GM03348 (cell line): ENCODE measurements at regions not wholly inside any gene's neighbourhood (a gene's known extent, or its start where the extent isn't known, plus 50 kb on each side); places are given as distances from the start of the nearest gene placed in this dataset.

Experiments
- DNase-seq: peaks from one replicate; pipeline ENCODE4 v3.0.0; 2012; ENCODE audit warnings: low spot score

DNA sequence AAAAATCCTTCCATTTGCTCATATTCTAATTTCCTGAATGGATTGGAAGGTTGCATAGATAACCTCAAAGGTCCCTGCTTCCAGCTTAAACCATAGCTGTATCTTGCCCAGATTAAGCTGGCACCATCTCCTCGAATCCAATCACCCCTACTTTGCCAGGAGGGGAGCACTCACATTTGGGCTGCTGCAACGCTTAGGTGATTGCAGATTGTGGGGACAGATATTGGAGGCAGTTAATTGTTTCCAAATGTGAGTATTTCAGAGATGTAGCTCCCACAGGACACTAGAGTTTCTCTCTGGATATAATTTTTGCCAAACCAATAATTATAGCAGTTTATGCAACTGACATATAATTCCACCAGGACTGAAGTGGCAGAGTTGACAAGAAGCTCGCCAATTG, 53.5 kb upstream of the ACSL1 start:
- no peak for DNase-seq

DNA sequence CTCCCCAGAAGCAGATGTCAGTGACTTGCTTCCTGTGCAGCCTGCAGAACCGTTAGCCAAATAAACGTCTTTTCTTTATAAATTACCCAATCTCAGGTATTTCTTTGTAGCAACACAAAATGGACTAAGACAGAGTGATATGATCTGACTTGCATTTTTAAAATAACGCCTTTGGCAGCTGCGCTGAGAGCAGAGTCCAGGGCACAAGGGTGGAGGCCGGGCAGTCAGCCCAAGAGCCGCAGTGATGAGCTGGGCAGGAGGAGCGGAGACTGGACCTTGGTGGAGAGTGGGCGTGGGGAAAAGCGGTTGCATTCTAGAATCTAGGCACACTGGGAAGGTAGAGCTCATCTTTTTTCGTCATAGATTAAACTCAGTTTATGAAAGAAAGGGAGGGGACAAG, 56.5 kb upstream of the ACSL1 start:
- DNase-seq = no peak

DNA sequence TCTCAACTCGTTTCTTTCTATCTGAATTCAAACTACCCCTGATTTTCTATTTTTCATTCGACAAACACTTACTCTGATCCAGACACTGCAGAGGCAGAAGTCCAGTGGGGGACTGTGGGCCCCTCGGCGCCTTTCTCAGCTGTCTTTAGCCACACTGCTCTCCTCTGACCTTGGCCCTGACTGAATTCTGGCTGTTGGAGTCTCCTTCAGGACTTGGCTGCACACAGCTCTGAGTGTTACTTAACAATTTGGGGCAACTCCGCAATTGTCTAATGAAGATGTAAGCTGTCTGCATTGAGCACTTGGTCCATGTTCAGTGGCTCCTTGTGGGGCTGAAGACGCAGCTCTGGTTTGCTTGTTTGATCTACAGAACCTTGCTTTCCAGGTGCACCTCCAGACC, 57.3 kb upstream of the ACSL1 start:
- no peak for DNase-seq

DNA sequence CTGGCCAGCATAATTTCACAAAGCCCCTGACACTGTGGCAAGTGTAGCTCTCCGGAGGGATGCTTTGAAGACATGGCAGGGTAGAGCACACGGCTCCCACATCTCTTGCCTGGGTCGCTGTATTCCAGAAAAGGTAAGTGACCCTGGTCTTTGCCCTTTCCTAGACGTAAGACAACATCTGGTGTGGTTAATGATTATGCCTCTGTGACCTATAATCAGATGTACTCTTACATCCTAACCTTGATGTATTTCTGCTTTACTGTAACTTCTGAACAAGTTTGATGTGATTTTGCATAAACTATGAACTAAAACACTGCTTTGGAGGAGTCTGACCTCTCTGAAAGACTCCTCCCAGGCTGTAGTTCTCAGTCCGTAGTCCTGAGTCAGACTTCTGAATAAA, 59.1 kb upstream of the ACSL1 start:
- no peak for DNase-seq

DNA sequence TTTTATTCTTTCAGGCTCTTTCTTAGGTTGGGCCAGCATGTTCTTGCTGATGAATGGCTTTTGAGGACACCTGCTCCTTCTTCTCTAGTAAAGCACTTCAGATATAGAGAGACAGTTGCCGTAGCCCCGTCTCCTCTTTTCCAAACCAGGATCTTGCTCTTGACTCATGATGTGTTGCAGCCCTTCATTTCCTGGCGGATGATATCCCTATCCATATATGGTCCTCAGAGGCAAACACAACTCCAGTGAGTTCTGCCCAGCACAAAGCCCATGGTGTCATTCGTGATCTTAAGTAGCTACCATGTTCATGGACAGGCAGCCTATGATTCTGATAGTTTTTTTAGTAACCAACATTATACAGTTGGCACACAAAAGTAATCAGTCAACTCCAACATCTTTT, 59.8 kb upstream of the ACSL1 start:
- DNase-seq = no peak

DNA sequence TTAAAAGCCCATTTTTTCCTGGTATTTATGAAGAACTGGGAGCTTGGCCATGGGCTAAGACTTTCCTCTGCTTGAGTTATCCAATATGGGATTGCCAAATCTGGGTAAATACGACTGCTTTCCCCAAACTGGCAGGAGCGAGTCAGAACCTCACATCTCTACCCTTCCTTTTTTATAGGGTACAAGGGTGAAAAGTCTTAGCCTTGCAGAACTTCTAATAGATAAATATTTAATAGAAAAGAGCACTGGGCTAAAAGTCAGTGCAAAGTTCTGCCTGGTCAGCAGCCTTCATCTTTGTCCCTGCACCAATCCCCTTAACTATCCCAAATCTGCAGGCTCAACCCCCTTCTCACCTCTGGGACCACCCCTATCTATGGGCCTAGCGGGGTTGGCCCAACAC, 61.6 kb upstream of the ACSL1 start:
- no peak for DNase-seq

DNA sequence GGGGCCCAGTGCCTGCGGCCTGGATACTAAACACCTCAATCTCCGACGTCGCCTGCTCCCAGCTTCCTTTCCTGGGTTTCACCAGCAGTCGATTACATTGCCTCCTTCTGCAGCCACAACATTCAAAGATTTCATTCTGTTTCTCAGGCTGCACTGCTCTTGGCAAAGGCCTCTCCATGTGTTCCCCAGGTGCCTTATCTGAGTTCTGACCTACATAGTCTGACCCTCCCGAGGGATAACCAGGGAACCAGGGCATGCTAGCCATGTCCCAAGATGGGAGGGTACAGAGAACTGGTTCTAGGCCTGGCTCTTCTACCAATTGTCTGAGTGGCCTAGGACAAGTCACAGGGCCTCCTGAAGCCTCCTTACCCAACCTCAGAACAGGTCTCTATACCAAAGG, 62.2 kb upstream of the ACSL1 start:
- no peak for DNase-seq

DNA sequence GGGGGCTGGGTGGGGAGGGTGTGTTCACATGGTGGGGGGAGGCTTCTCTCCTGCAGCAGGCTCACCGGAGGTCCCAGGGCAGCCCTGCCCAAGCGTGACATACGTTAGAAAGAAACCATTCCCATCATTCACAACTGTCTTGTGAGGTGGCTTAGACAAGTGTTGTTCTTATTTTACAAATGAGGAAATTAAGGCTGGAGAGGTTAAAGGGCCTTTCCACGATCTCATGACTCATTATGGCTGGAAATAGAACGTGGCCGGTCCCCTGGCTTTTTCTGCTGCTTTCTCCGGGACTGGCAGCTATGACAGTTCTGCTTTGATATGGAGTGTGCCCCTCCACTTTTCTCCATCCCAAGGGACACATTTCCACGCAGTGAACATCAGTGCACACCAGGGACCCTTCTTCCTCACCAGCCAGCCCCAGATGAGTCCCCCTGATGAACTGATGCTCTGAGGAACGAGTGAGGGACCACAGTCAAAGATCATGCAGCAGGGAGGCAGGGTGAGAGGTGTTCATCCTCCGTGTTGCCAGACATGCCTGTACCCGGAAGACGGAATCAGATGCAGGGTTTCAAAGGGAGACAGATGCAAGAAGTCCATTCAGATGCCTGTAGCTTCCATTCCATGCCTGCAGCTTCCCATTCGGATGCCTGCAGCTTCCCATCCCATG, 64.0 kb upstream of the ACSL1 start:
- no peak for DNase-seq

DNA sequence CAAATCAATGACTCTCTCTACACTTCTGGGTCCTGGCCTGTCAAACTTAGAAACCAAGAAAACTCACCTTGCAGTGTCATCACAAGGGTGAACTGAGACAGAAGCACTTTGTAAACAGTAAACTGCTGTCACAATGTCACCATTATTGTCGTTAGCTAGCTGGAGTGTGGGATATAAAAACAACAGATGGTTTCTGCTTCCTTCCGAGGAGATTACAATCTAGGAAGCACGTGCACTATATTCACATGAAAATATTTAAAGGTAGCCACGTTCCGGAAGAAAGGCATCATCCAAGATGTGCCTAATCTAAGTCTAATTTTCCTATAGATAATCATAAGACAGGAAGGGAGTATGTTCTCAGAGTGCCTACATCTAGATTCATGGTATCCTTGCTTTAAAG, 64.7 kb upstream of the ACSL1 start:
- DNase-seq = no peak

DNA sequence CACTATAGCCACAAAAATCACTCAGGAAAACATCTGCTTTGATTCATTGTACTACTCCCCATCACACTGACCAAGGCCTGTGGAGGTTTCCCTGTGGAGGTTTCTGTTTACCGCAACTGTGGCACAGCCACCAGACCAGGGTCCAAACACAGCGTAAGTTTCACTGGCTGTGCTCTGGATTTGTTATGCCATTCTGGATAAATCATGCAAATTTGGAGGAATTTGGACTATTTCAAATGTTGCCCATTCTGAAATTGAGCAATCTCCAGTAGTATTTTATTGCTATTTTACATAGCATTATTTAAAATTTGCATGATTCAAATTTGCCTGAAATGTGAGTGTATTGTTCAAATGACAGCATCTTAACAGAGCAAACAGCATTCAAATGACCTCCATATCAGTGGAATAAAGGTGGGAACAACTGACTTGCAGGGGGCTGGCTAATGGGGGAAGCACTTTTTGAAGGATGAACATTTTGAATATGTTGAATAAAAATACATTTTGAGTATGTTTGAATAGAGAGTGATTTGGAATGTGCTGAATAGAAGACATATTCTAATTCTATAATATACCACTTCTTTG, 66.1 kb upstream of the ACSL1 start:
- no peak for DNase-seq

DNA sequence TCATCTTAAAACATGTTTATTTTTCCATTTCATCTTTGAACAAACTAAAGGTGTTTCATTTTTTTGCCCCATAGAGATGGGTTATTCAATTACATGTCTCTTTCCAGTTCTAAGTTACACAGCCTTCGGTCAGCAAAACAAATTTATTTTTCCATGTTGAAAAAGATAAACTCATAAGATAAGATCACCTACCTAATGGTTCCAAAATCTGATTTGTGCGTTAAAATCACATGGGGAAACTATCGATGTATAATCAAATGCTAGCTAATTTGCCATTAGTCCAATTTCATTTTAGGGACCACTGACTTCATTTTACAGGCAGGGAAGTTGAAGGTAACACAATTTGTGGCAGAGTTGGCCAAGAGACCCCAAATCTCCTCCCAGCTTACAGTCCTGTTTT, 67.2 kb upstream of the ACSL1 start:
- DNase-seq = no peak

DNA sequence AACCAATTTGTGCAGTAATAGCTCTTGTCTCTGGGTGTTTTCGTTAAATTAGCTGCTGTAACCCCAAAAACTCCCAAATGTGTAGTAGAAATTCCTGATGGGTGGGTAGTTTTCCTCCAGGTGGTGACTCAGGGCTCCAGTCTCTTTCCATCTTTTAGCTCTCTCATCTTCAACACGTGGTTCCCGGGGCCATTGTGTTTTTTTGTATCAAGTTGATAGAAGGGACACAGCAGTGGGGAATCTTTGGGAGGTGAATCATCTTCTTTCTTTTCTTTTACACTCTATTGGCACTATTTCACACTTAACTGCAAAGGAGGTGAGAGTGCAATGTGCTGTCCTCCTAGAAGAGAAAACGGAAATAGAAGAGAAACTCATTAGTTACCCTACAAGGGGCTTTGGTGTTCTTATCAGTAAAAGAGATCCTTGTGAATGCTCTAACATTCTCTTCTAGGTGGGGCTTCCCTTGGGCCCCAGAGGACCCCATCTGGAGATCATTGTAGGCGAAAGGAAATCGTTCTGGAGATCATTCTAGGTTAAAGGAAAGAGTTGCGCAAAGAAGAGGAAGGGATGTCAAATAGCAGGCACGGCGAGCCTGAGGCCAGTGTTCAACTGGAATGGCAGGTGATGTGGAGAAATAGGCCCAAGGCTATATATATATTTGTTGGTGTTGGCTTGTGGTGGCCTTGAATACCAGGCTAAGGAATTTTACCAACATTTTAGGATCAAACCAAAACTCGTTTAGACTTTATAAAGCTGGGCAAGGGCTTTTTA, 68.2 kb upstream of the ACSL1 start:
- no peak for DNase-seq

DNA sequence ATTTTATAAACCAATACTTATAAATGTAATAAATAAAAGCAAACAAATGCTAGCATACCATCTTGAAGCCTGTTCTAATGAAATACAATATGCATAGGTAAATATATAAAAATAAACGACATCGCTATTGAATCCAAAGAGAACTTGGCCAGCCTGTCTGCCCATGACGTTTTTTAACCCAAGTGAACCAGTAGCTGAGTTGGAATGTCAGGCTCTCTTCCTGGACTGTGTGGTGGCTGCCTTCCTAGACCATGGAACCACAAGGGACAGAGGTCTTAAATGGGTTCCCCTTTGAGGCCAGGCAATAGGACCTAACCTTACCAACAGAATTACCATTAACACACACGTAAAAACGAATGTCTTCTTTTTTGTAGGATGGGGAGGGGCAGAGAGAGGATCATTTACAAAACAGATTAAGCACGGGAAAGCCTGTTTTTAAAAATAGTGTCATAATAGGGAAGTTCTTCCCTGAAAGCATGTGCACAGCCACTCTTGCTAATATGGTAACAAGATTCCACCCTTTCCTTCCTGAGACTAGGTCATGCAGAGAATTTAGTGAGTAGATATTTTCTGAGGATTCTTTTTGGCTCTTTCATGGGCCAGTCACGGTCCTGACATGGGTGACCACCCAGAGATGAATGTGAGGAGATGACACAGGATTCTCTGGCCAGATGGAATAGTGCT, 69.4 kb upstream of the ACSL1 start:
- DNase-seq = no peak

DNA sequence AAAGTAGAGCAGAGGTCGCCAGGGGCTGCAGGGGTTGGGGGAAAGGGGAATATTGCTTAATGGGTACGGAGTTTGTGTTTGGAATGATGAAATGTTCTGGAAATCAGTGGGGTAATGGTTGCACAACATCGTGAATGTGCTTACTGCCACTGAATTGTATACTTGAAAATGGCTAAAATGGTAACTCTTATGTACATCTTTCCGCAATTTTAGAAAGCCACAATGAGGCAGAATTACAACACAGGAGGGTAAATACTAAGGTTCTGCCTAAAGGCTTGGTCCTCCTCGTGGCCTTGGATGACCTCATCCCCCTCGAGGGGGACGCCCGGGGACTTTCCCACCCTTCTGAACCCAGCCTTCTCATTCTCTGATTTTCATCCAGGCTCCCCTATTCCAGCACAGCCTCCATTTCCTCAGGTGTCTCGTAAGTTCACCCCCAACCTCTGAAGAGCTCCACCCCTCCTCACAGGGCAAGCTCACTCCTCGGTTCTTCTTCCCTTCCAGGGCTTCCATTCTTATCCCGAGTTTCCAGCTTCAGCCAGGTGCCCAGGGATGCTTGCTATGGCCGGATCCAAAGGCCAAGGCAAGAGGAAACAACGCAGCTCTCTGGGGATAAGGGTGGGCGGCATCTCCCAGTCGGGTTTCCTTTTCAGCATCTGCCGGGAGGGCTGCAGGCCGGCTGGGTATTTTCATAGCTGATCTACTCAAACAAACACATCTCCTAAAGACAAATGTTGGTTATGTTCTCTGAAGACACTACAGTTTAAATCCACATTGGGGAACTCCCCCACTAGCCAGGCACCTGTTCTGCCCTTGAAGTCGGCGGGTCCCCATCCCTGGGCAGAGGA, 71.3 kb upstream of the ACSL1 start:
- DNase-seq = no peak

DNA sequence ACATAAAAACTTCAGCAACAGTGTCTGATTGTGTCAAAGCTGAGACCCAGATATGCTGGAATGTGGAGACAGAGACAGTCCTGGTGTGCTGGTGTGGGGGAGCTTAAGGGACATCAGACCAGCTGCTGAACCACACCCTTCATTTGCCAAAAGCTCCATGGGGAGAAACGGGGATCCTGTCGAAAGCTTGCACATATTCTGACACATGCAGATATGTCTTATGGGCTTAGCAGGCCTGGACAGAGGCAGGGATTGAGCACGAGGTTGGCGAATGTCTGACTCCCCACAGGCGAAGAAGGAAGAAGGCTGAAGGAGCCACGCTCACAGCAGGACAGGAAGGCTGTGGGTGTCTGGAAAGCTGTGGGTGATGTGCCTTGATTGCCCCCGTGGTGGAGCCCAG, 72.1 kb upstream of the ACSL1 start:
- DNase-seq = no peak

DNA sequence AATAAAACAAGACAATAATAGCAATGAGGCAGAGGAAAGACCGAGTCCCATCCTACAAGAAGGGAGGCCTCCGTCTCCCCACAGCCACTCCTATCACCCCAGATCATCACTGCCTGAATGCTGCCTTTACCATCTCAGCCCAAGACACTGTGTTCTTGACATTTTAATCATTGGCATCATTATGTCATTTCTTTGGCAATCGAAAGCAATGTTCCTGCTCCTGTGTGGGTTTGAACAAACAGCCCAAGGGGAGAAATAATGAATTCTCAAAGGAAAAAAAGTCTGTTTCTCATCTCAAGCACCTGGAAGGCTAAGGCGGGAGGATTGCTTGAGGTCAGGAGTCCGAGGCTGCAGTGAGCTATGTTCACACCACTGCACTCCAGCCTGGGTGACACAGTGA, 73.0 kb upstream of the ACSL1 start:
- DNase-seq = no peak

DNA sequence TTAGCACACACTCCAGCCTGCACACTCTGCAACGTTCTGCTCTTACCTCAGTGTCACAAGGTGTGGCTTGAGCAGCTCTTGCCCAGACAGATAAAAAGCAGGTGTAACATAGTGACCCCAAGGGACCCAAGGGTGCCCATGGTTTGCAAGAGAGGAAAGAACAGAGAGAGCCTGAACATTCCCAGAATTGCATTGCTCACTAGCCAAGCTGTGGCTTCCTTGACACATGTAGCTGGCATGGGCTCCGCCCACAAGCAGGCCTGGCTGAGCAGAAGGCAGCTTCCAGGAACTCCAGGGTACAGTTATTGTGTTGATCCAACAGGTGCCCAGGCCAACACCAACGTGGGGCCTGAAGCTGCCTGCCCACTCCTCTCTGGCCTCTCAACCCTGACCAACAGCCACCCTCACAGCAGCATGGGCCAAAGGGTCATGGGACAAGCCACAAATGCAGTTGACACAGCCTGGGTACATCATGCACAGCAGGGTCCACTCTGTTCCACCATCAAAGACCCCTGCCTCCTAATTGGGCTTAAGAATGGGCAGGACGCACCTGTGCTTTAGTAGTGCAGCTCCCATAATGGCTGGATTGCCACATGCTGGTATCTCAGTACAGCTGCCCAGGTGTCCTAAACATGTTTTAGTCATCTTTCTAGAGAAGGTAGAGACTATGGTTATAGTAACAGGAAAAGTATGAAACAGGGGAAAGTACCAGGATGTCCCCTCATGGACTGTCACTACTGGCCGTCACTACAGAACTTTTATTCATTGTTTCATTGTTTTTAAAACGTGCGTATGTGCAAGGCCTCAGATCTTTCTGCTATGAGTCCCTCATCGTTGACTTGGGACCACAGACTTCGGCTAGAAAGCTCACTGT, 73.7 kb upstream of the ACSL1 start:
- peak; percentile 47 for DNase-seq

DNA sequence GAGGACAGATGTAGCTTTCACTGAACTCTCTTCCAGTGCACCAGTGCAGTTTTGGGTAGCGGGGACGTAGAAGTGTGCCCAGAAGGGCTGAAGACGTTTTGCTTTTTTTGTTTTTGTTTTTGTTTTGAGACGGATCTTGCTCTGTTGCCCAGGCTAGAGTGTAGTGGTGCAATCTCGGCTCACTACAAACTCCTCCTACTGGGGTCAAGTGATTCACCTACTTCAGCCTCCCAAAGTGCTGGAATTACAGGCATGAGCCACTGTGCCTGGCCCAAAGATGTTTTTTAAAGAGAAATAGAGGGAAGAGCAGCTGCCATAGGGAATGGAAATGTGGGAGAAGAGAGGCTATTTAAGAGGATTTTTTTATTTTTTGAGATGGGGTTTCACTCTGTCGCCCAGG, 74.4 kb upstream of the ACSL1 start:
- no peak for DNase-seq

DNA sequence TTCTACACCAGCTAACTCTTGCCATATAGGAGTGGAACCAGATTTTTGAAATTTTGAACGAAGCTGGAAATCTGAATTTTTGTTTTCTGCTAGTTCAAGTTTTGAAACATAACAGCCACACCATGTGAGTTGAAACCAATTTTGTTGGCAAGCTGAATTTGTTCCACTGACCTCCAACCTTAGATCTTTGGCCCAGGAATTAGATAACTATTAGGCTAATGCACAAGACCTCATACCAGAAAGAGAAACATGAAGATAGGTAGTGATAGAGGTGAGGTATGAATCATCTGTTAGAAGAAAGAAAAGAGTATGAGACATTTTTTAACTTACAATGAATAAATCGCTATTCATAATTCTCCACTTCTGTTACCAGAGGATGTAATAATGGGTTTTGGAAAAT, 76.8 kb upstream of the ACSL1 start:
- DNase-seq = no peak

DNA sequence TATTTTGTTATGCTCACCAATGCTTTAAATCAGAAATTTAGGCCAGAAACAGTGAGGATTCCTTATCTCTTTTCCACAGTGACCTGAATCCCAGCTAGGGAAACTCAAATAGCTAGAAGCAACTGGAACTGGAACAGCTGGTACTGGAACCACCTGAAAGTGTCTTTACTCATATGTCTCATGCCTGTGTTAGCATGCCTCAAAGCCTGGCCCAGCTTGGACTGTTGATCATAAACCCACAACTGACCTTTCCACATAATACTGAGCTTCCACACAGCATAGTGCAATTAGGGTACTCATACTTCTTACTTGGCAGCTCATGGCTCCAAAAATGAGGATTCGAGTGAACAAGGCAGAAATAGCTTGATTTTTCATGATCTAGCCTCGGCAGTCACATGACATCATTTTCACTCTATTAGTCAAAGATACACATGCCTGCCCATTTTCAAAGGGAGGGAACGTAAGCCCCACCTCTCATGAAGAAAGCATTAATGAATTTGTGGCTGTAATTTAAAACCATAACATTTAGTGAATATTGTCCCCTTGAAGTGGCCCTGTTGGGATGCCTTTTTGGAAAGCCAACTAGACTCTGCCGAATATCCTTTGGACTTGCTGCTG, 80.8 kb upstream of the ACSL1 start:
- DNase-seq = no peak

DNA sequence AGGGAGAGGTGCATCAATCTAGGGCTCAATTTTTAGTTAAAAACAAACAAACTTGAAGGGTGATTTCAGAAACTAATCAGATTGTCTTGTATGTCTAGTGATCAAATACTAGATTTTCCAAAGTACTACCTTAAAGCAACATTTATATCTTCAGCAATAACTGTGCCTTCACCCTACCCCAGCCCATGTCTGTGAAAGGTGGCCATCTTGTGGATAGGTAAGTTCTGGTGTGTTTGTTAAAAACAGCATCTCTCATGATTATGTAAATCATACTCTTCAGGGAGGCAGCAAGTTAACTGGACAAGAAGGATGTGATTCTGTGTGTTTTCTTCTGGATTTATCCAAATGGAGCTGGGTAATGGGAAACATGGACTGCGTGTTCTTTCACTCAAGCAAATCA, 81.4 kb upstream of the ACSL1 start:
- DNase-seq = no peak
